ENCODE measurements at regions not wholly inside any gene's neighbourhood (a gene's known extent, or its start where the extent isn't known, plus 50 kb on each side); places are given as distances from the start of the nearest gene placed in this dataset.

DNA sequence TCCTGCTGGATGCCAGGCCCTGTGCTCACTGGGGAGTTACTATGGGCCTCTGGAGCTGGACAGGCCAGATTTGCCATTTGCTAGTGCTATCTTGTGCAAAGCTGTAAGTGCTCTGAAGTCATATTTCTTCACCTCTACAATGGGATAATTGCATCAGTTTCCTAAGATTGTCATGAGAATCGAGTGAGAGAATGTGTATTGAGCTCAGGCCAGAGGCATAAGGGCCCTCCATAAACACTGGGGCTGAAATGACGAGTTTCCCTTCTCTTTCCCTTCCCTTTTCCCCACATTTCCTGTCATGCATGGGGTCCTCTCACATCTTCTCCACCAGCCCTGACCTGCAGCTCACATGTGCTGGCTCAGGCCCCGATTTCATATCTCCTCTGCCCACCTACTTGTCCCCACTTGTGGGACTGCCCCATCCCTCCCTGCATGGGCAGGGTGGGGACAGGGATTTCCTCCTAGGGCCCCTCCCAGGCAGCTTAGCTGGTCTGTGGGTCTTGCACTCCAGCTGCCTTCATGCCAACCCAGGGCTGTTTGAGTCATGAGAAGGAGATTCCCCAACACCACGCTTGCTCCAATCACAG lies 358.8 kb downstream of the MID1IP1 start:
- ChIA-PET CTCF (interaction anchor here (0.6 kb wide), 1 partner anchor 704 kb away, joined by 5 read pairs; no protein-coding TSS in a partner anchor), POLR2A (ENCODE audit: unreplicated experiment) (no interaction called here)
- Histone ChIP-seq H3K9ac (ENCODE audit: low read depth, low read length) (no peak overlapping the region), H3K9me3 (ENCODE audit: control insufficient read depth, insufficient read depth, low read length) (no peaks in the 10 kb centered on the region), H3K36me3 (ENCODE audit: control insufficient read depth, insufficient read depth, low read length) (no peaks in the 10 kb centered on the region), H3K18ac (ENCODE audit: low read depth, low read length) (no peak overlapping the region), H3K9me1 (ENCODE audit: insufficient read depth, low read length) (no peaks in the 10 kb centered on the region), H2AFZ (replicated peaks; ENCODE audit: low read length, poor library complexity) (no peak overlapping the region), H2BK120ac (ENCODE audit: low read depth, low read length) (no peak overlapping the region), H3K56ac (ENCODE audit: extremely low read depth, insufficient read depth, low read length) (no peak overlapping the region), H2BK5ac (ENCODE audit: low read depth, low read length, poor library complexity, severe bottlenecking) (no peak overlapping the region), H2AK5ac (ENCODE audit: low read depth, low read length) (no peak overlapping the region), H2BK15ac (ENCODE audit: low read depth, low read length) (no peak overlapping the region), H3K14ac (replicated peaks; ENCODE audit: low read depth, low read length) (no peak overlapping the region), H2BK20ac (ENCODE audit: low read depth, low read length) (no peak overlapping the region), H3K27ac (ENCODE audit: insufficient read depth, low read length) (no peak overlapping the region), H3K4me2 (ENCODE audit: low read depth, low read length) (no peak overlapping the region), H4K20me1 (ENCODE audit: insufficient read depth, low read length) (no peaks in the 10 kb centered on the region; the same call in 1 of the 2 replicates), H3K23ac (ENCODE audit: low read depth, low read length) (no peak overlapping the region), H2AK9ac (replicated peaks; ENCODE audit: low read depth, low read length, poor library complexity) (no peak overlapping the region), H3K27me3 (ENCODE audit: control insufficient read depth, insufficient read depth, low read length) (peaks cover 18% of the 10 kb centered on the region), H3K4me1 (ENCODE audit: control insufficient read depth, insufficient read depth, low read length) (no peaks in the 10 kb centered on the region), H3K4ac (ENCODE audit: low read depth, low read length) (no peak overlapping the region), H4K5ac (ENCODE audit: low read depth, low read length) (no peak overlapping the region), H4K91ac (ENCODE audit: insufficient read depth, low read depth, low read length) (no peak overlapping the region), H3K79me1 (ENCODE audit: low read depth in 1 of 2, low read length in 2 of 2) (no peaks in the 10 kb centered on the region), H4K8ac (ENCODE audit: low read depth in 2 of 2, low read length in 2 of 2) (no peak overlapping the region), H3K4me3 (ENCODE audit: insufficient read depth, low read depth, low read length) (no peak overlapping the region)
- dilution Hi-C loops (cut with HindIII; ENCODE audit: low sequenced_read_pairs, unreplicated experiment) = no loop called here
- DNase-seq = no peak
- TF ChIP-seq RAD21 (IDR thresholded peaks at IDR 0.05; ENCODE audit: low read length) (no peak), SMC3 (IDR thresholded peaks at IDR 0.05; ENCODE audit: low read depth, low read length) (no peak), CEBPB (IDR thresholded peaks at IDR 0.05; ENCODE audit: low read depth, low read length) (no peak), MXI1 (IDR thresholded peaks at IDR 0.05; ENCODE audit: borderline replicate concordance, low read depth, low read length) (no peak), NFE2L2 (IDR thresholded peaks at IDR 0.05; ENCODE audit: low read depth, low read length) (no peak), CHD1 (IDR thresholded peaks at IDR 0.05; ENCODE audit: low read depth, low read length) (no peak), MAZ (IDR thresholded peaks at IDR 0.05; ENCODE audit: borderline replicate concordance, low read depth, low read length) (no peak), RCOR1 (IDR thresholded peaks at IDR 0.05; ENCODE audit: insufficient replicate concordance, low read length) (no peak), FOS (IDR thresholded peaks at IDR 0.05; ENCODE audit: low read depth, low read length) (no peak), MAFK (IDR thresholded peaks at IDR 0.05; ENCODE audit: low read depth, low read length) (no peak), BHLHE40 (IDR thresholded peaks at IDR 0.05; ENCODE audit: low read depth, low read length) (no peak), RFX5 (IDR thresholded peaks at IDR 0.05; ENCODE audit: low read depth, low read length) (no peak), POLR2A (IDR thresholded peaks at IDR 0.05; ENCODE audit: low read depth, low read length) (no peak)
- TF ChIP-seq, protein P1, sequence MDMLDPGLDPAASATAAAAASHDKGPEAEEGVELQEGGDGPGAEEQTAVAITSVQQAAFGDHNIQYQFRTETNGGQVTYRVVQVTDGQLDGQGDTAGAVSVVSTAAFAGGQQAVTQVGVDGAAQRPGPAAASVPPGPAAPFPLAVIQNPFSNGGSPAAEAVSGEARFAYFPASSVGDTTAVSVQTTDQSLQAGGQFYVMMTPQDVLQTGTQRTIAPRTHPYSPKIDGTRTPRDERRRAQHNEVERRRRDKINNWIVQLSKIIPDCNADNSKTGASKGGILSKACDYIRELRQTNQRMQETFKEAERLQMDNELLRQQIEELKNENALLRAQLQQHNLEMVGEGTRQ (IDR thresholded peaks at IDR 0.05; ENCODE audit: low read depth, low read length) = no peak
- TF ChIP-seq, protein P2, sequence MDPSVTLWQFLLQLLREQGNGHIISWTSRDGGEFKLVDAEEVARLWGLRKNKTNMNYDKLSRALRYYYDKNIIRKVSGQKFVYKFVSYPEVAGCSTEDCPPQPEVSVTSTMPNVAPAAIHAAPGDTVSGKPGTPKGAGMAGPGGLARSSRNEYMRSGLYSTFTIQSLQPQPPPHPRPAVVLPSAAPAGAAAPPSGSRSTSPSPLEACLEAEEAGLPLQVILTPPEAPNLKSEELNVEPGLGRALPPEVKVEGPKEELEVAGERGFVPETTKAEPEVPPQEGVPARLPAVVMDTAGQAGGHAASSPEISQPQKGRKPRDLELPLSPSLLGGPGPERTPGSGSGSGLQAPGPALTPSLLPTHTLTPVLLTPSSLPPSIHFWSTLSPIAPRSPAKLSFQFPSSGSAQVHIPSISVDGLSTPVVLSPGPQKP (IDR thresholded peaks at IDR 0.05; ENCODE audit: borderline replicate concordance, low read depth, low read length) = no peak
- TF ChIP-seq, protein P3, sequence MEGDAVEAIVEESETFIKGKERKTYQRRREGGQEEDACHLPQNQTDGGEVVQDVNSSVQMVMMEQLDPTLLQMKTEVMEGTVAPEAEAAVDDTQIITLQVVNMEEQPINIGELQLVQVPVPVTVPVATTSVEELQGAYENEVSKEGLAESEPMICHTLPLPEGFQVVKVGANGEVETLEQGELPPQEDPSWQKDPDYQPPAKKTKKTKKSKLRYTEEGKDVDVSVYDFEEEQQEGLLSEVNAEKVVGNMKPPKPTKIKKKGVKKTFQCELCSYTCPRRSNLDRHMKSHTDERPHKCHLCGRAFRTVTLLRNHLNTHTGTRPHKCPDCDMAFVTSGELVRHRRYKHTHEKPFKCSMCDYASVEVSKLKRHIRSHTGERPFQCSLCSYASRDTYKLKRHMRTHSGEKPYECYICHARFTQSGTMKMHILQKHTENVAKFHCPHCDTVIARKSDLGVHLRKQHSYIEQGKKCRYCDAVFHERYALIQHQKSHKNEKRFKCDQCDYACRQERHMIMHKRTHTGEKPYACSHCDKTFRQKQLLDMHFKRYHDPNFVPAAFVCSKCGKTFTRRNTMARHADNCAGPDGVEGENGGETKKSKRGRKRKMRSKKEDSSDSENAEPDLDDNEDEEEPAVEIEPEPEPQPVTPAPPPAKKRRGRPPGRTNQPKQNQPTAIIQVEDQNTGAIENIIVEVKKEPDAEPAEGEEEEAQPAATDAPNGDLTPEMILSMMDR (conservative IDR thresholded peaks at IDR 0.05; ENCODE audit: low read depth, low read length) = no peak
- WGBS, 2 experiments (ENCODE audit: extremely low coverage in 2 of 2, insufficient read length in 1 of 2) = 0% methylated on average over 1 of the region's 4 CpGs; no CpG with 5 or more reads in 1 of the 2 experiments
- ATAC-seq (ENCODE audit: low read depth) = no peak
- intact Hi-C loops (cut with micrococcal nuclease) = no loop called here
- in situ Hi-C loops (cut with MboI; ENCODE audit: low sequenced_read_pairs) = no loop called here
- BruUV-seq (replicated peaks) = no TSS peak

All from IMR-90 (cell line).